HG02623 (cell line): ENCODE measurements at regions not wholly inside any gene's neighbourhood (a gene's known extent, or its start where the extent isn't known, plus 50 kb on each side); places are given as distances from the start of the nearest gene placed in this dataset.
"Not testable (repeated sequence)": the region's sequence is repeated elsewhere in the genome, so short reads cannot be mapped to it uniquely, and the experiment has no call there.

Experiments
- ATAC-seq: cut with Tn5 transposase; IDR thresholded peaks from one replicate; pipeline ENCODE4 v1.9.1; 2021; ENCODE audit warnings: moderate library complexity; ENCODE audit not compliant: unreplicated experiment

- ATAC-seq, result no peak
Observed at GRCh38 chr4:164615964-164616363, 138.0 kb upstream of the SMIM31 start.

GRCh38 chr4:164616961-164617360, 137.0 kb upstream of the SMIM31 start:
- no peak for ATAC-seq

GRCh38 chr4:164617426-164617825, 136.5 kb upstream of the SMIM31 start:
- no peak for ATAC-seq

GRCh38 chr4:164617911-164618310, 136.0 kb upstream of the SMIM31 start:
- ATAC-seq, result no peak

GRCh38 chr4:164621886-164622521, 131.9 kb upstream of the SMIM31 start:
- no peak for ATAC-seq

- no peak for ATAC-seq
Observed at GRCh38 chr4:164623099-164623498, 130.8 kb upstream of the SMIM31 start.

- ATAC-seq, result no peak
Observed at GRCh38 chr4:164639001-164639400, 114.9 kb upstream of the SMIM31 start.

- no peak for ATAC-seq
Observed at GRCh38 chr4:164648151-164648848, 105.6 kb upstream of the SMIM31 start.

GRCh38 chr4:164648849-164649212, 105.1 kb upstream of the SMIM31 start:
- ATAC-seq, result no peak

- no peak for ATAC-seq
Observed at GRCh38 chr4:164659765-164660164, 94.2 kb upstream of the SMIM31 start.

GRCh38 chr4:164676152-164676551, 77.8 kb upstream of the SMIM31 start:
- ATAC-seq, result not testable (repeated sequence)

- ATAC-seq, result no peak
Observed at GRCh38 chr4:164683040-164683439, 70.9 kb upstream of the SMIM31 start.

- ATAC-seq, result no peak
Observed at GRCh38 chr4:164695650-164696049, 58.3 kb upstream of the SMIM31 start.

- ATAC-seq, result no peak
Observed at GRCh38 chr4:164700471-164700870, 53.5 kb upstream of the SMIM31 start.

- peak; percentile 76 for ATAC-seq
Observed at GRCh38 chr4:164701665-164702064, 52.3 kb upstream of the SMIM31 start.
